H1 (cell line): ENCODE measurements at regions not wholly inside any gene's neighbourhood (a gene's known extent, or its start where the extent isn't known, plus 50 kb on each side); places are given as distances from the start of the nearest gene placed in this dataset.

Source experiments
- CBX5 ChIP-seq: fragments of 300-800, 300-1000 bp; sonication (generic); IDR thresholded peaks from 2 replicates; pipeline ENCODE4 v1.7.1; 2016; ENCODE audit warnings: antibody characterized with exemption, low read length, low read depth
- CHD2 ChIP-seq: IDR thresholded peaks from 2 replicates; pipeline ENCODE4 v1.6.1; 2012; ENCODE audit warnings: low read length, improper control_type of control experiment
- CTCF ChIP-seq, 3 experiments: IDR thresholded peaks; 1 replicate in 2 of 3; 2 replicates in 1 of 3; pipeline versions ENCODE4 v1.5.1 to v1.6.1; 2011; ENCODE audit warnings: low read length in 3 of 3, mild to moderate bottlenecking in 3 of 3, inconsistent platforms in 2 of 3, low read depth in 1 of 3, moderate library complexity in 1 of 3; ENCODE audit not compliant: insufficient read depth in 1 of 3; ENCODE audit errors: control extremely low read depth in 1 of 3
- POLR2AphosphoS5 ChIP-seq: IDR thresholded peaks from 2 replicates; pipeline ENCODE4 v1.6.1; 2011; ENCODE audit warnings: low read depth, low read length
- RAD21 ChIP-seq, 2 experiments: IDR thresholded peaks in 1 of 2; conservative IDR thresholded peaks in 1 of 2; 2 replicates each; pipeline ENCODE4 v1.6.1; 2011; ENCODE audit warnings: low read depth in 2 of 2, low read length in 2 of 2, improper control_type of control experiment in 1 of 2, inconsistent platforms in 1 of 2, mild to moderate bottlenecking in 1 of 2, moderate library complexity in 1 of 2
- SP2 ChIP-seq: IDR thresholded peaks from 2 replicates; pipeline ENCODE4 v1.6.1; 2012; ENCODE audit warnings: mild to moderate bottlenecking, low read length, inconsistent platforms

GRCh38 chr2:212939777-212940531, 211.5 kb downstream of the IKZF2 start:
- TF ChIP-seq RAD21 (IDR thresholded peaks at IDR 0.05 in 1 of 2, conservative IDR thresholded peaks at IDR 0.05 in 1 of 2; ENCODE audit: low read depth in 2 of 2, low read length in 2 of 2) (no peak), POLR2AphosphoS5 (no peak), CHD2 (no peak), CBX5 (no peak), CTCF (IDR thresholded peaks at IDR 0.05; ENCODE audit: control extremely low read depth in 1 of 3, insufficient read depth in 1 of 3, low read depth in 1 of 3, low read length in 3 of 3) (no peak), SP2 (no peak)
